ENCODE measurements at regions not wholly inside any gene's neighbourhood (a gene's known extent, or its start where the extent isn't known, plus 50 kb on each side); places are given as distances from the start of the nearest gene placed in this dataset.
"Not testable (repeated sequence)": the region's sequence is repeated elsewhere in the genome, so short reads cannot be mapped to it uniquely, and the experiment has no call there.

DNA sequence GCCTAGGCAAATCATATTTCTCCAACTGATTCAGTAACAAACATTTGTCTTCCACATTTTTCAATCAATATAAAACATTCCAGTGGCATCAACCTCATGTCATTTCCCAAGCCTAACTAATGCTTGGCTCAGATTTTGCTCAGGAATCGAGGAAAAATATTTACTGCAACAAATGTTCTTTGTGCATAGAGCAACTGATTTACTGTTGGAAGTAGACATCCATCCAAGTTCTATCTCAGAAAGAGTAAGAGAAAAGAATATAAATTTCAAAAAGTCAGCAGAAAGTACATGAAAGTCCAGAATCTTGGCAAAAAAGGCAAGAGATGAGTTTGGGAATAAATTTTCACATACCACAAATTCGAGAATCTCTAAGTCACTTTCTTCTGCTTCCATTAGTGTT lies 2245.0 kb upstream of the RAG2 start:
- DNase-seq: no peak

DNA sequence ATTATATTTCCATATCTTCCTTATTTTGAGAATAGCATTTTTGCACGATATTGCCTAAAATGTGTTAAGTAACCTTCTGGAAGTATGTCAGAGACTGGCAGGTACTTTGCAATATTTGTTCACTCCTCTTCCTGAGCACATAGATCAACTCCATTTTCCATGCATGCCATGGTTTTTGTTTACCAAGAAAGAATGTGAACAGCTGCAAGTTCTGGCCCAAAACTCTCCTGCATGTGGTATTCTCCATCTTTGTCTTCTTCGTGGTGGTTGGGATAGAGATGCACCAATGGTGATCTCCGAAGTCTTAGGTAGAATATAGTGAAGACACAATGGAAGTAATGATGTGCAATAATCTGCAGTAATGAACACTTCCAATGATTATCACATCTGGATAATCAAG lies 2241.0 kb upstream of the RAG2 start:
- DNase-seq: no peak

DNA sequence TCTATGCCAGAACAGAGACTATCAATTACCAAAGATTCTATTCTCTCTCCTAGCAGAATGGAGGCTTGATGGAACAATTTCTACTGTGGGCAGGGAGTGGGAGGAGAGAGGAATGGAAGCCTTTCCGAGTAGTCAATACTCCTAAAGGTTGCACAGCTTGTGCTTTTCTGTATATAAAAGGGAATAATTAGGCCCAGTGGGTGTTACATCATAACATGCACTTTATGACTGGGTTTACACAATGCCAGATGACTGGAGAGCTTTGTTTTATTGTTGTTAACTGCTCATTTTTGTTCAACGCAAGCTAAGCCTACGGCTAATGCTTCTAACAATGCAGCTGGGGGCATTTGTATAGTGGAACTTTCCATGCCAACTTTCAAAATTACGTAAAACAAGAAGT lies 2237.9 kb upstream of the RAG2 start:
- DNase-seq: no peak

DNA sequence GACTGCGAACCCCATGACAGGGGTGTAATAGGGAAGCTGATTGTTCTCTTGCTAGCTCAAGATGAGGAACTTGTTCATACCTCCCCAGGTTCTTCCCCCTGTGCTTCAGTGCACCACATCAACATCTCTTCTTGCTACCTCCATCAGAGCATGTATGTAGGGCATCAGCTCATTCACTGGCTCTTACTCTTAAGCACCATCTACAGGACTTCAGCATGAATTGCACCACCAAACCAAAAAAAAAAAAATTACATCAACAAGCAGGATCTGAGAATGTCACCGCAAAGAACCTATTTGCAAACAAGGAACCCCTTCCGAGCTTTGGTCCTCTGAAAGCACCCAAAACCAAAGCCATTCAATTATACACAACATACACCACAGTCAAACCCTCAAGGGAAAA lies 2226.5 kb upstream of the RAG2 start:
- DNase-seq: peak; percentile 66

DNA sequence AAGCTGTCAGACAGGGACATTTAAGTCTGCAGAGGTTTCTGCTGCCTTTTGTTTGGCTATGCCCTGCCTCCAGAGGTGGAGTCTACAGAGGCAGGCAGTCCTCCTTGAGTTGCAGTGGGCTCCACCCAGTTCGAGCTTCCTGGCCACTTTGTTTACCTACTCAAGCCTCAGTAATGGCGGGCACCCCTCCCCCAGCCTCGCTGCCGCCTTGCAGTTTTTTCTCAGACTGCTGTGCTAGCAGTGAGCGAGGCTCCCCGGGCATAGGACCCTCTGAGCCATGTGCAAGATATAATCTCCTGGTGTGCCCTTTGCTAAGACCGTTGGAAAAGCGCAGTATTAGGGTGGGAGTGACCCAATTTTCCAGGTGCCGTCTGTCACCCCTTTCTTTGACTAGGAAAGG lies 2223.8 kb upstream of the RAG2 start:
- not testable (repeated sequence) for DNase-seq

DNA sequence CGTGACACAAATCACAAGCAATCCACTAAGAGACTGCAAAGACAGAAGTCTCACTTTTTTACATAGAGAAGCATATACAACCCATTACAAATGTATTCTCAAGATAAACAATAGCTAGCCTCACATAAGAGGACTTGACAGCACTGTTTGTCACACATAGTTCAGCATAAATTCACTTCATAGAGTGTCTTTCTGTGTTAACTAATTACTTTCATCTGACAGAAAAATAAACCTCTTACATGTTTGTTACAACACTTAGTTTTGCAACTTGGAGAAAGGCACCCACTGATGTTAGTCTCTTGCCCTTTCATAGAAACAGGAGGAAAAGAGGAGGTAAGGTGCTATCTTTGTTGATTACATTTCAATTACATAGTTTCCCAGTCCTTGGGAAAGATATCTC lies 2221.9 kb upstream of the RAG2 start:
- no peak for DNase-seq

DNA sequence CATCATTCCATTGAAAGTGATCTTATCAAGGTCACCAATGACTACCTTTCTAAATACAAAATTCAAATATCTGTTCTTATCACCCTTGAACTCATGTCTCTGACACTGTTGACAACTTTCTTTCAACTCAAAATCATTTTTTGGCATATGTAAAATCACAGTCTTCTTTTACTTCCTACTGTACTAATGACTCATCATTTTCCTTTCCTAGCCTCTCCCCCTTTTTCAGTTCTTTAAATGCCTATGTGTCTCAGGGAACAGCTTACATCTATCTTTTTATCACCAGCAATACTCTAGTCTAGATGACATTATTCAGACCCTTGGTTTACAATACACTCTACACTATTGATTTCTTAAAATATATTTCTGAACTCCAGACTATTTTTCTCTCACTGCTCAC lies 2220.7 kb upstream of the RAG2 start:
- no peak for DNase-seq

DNA sequence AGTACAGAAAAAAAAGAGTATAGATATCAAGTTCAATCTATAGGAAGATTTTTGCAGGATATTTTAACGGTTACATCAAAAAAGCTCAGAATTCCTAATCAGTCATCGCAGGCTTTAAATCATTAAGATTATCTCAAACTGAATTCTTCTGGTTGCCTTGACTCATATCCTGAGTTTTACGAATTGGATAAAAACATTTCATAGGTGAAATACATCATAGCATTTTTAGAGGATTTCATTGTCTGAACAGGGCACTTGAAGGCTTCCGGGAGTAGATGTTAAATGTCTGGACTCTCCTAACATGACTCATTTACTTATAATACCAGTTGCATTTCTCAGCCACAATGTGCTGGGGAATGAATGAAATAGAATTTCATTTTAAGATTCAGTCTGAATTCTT lies 2216.6 kb upstream of the RAG2 start:
- DNase-seq: no peak

DNA sequence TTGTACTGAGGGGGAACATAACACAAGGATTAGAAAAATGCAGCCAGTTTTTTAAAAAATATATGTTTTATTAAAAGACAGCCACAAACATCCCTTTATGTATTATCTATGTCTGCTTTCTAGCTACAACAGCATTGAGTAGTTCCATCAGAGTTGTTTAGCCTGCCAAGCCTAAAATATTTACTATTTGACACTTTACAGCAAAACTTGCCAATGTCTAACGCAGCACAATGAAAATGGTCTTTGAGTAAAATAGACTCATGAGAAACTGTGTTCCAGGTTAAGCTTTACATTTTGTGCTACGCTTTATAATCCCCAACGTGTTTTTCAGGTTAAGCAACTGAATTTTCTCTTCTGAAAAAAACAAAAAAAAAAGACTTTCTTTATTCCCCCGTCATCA lies 2211.5 kb upstream of the RAG2 start:
- no peak for DNase-seq

DNA sequence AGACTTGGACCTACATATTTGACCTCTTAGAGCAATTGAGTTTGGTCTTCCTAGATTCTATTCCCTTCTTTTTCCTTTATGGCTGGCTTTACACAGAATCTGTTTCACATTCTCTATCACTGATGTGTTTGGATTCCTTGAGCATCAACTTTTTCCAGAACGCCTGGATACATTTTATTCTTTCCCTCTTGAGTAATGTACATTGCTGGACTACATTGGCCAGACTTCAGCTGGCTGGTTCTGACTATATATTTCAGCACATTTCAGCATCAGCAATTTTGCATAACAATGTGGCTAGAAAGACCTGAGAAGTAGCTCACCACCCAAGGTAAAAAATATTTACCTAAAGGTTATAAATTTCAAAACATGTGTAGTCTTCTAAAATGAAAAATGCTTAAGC lies 2198.2 kb upstream of the RAG2 start:
- DNase-seq: no peak

DNA sequence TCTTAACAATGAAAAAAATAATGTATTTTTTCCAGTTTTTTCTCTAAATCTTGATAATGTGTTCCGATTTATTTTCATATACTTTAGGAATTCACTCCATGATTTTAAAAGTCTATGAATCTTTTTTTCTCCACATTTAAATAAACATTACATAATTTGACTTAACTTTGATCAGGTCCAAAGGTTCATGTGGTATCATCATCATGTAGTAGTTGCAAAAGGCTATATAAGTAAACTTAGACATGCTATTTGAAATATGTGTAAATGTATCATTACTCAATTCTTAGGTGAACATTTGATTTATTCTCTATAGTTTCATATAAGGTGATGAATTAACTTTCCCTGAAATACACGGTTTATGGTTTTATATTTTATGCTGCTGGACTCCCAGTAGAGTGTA lies 2197.0 kb upstream of the RAG2 start:
- DNase-seq: no peak

DNA sequence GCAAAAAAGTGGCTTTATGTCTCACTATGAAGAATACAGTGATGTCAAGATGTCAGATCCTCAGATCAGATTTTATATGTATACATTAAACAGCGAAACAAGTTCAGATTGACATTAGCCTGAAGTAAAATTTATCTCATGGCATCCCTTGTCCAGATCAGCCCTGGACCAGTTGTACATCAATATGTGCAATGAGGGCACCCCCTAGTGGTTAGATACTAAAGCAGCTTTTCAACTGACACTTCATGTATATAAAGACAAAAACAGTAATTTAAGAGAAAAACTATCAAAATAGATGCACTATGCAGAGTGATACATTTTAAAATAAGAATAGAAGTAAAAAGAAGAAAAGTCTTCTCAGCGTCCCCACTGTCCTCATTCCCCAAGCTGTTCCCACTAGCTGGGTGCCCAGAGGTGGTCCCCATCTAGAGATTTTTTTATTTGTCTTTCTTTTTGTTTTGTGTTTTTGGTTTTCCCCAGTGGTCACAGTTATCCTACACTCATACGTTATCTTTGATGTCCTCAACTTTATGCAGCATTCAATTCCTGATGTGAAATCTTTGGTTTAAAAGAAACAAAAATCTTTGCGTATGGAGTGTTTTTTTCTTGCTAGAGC lies 2193.4 kb upstream of the RAG2 start:
- DNase-seq: peak; percentile 82

DNA sequence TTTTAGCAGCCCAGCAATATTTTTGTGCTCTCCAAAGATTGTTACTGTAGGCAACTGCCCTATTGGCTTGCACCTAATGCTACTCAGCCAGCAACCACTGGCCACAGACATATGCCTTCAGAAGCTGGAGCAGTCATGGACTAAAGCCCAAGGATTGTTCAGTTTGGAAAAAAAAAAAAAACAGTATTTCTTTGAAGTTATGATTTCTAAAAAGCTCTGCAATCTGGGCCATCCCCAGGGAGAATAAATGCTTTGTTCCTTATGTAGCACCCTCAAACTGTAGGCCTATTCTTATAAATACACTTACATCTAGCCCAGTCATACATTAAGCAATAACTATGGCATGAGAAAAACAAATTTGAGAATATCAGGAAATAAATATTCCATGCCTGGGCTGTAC lies 2190.5 kb upstream of the RAG2 start:
- no peak for DNase-seq

DNA sequence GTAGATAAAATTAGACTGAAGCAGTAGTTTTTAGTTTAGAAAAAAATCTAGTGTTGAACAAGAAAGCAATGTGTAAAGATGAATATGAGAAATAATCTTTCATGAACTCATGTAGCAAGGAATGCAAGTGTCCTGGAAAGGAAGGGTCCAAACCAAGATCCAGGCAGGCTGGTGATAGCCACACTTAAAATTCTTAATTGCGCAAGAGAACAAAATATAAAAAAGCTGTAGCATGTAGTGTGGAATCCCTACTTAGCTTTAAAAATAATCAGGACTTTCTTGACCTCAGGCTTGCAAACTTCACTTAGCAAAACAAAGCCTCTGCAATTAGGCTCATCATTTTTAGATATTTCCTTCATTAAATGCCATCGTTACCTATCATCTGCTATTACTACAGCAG lies 2186.1 kb upstream of the RAG2 start:
- no peak for DNase-seq

DNA sequence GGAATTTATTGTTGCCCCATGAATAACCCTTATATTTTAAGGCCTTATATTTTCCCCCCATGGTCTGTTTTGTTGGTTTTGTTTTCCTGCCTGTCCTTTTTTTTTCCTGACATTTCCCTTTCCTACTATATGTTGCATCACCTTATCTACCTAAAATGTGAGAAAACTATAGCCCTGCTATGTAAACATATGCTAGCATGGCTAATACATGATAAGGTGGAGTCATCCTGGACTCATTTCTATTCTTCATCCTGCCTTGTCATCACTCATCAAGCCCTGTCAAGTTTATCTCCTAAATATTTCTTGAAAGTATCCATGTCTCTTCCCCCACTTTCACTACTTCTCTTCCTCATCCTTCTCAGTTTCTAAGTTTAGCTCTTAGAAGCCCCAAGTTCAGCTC lies 2168.8 kb upstream of the RAG2 start:
- no peak for DNase-seq

DNA sequence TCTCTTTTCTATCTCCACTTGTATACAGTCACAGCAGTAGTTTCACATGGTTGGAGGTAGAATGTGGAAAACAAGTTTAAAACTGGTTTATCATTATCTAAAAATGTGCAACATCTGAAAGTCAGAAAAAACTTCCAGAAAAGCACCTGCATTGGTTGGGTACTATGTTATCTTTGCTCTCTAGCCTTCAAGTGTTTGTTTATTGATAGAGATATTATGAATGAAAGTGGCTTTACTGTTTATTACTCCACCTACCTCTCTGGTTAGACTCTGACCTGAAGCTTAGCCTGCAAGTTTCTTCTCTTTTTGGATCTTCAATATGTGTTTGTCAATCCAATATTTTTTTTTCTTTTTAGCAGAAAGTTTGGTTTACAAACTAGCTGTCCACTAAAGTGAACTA lies 2161.4 kb upstream of the RAG2 start:
- peak; percentile 19 for DNase-seq

DNA sequence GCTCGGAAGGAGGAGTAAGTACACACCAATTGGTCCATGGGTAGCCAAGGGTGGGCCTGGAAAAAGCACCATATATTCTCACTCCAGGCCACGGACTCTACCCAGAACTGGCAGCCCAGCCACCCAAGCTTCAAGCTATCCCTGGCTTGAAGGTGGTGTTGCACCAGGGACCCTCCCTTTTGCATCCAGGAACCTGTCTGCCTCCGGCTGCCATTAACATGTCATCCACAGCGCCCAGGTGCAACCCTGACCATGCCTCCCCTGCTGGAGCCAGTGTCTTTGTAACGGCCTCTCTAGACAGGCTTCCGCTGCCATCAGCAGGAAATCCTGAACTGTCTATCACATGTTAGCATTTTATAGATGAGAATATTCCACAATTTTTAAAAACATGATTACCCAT lies 2158.5 kb upstream of the RAG2 start:
- no peak for DNase-seq

DNA sequence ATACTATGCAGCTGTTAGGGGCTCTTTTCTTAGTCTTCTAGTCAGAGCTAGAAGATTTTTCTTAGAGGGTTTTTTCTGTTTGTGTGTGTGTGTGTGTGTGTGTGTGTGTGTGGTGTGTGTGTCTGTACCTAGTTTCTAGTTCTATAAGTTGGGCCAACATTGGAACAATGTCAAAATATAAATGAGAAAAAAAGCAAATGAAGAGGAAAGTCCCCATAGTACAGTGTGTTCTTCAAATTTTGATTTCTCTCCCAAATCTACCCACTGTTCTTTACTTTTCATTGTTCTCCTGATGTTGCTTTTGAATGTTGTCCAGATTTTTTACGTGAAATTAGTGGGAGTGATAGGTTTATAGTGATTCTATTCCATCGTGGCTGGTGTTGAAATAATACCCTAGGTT lies 2153.4 kb upstream of the RAG2 start:
- DNase-seq: no peak

DNA sequence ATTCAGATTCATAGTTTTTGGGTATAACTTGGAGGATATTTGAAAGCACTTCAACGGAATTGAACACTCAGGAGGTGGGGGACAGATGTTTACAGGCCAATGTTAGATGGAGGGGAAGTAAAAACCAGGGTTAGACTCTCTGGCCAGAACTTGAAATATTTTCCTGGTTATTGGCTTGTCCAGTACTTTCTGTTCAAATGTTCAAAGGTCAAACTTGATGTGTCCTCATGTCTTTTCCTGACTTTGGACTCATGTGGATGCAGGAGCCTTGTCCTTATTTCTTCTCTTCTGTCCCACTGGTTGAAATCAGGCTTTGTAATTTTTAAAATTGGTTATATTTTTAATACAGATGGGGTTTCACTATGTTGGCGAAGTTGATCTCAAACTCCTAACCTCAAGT lies 2148.5 kb upstream of the RAG2 start:
- not testable (repeated sequence) for DNase-seq

DNA sequence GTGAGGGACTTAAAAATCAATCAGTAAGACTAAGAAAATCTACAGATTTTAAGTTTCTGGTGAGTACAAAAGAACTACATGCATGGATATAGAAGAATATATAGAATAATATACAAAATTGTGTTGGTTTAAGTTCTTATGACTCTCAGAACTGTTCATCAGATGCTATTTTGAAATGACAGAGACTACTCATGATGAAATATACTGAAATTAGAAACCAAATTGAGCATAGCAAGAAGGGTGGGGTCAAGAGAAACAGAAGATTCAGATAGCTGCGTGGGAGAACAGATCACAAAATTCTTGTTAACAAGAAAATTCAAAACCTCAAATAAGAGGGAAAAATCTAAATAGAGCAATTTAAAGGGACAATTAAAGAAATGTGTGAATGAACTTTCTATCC lies 2125.3 kb upstream of the RAG2 start:
- DNase-seq: no peak

DNA sequence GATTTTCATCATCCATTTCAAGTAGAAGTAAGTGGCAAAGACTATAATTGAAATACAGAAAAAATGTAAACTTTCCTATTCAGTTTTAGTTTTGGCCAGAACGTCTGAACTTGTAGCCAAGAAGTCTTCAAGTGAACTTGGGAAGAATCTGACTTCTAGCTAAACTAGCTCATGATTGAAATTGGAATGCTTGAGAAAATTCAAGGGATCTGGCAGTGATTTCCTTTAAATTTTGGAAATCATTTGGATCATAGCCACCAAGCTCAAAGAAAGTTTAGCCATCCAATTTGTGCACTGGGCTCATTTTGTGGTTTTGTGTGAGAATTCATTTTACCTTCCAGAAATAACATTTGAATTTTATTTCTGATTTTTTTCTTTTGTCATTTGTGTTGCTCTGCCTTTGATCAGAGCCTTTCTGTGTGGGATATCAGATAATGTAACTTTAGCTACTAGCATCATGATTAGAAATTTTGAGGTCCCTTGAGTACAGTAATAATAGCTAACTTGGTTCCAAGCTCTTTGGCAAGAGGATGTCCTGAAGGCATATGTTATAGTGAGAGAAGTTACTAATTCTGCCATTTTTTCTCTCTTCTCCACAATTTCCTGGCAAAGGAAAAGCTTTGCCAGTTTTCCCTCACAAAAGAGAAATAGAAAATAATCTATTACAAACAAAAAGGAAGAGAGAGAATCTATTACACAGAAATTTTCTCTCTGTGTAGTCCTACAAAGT lies 2123.7 kb upstream of the RAG2 start:
- DNase-seq: no peak

DNA sequence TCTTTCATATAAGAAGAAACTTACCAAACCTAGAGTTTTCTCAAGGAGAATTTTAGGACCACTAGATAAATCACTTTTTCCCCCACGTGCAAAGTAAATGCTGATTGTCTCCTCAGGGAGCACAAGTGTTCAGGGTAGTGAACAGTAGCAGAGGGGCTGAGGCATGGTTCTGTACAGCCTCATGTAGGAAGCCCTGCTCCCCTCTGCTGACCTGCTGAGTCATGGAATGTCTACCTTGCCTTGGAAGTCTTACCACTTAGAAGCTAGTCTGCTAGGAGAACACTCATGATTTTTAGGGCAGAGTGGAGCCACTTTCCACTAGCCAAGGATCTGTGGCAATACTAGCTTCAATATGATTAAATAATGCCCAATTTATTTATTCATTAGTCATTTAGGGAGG lies 2120.6 kb upstream of the RAG2 start:
- peak; percentile 37 for DNase-seq

DNA sequence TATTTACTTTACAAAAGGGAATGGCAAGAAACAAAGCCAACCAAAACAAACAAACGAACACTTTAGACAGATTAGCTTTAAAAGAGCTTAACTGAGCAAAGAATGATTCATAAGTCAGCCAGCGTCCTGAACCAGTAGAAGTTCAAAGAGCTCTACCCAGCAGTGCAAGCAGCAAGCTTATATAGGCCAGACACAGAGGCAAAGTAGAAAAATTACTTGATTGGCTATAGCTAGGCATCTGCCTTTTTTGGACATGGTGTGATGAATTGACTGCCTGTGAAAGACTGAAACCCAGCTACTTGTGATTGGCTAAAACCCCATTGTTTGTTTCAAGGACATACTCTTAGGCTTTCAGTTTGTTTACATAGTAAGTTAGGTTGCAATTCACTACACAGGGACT lies 2120.0 kb upstream of the RAG2 start:
- DNase-seq: peak; percentile 84

DNA sequence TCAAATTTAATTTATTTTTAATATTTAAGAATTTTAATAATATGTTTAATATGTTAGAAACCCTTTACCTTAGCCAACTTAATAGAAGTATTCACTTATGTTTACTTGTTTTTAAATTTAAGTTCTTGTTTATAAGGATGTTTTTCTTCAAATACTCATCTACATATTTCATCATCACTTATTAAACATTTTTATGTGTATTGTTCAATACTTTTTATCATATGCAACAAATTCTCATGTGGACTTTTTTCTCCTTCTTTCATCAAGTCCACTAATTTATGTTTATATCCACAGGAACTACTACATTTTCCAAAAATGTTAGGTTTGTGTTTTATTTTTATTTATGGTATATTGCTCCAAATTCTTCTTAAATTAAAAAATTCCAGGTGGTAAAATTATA lies 2113.1 kb upstream of the RAG2 start:
- no peak for DNase-seq

DNA sequence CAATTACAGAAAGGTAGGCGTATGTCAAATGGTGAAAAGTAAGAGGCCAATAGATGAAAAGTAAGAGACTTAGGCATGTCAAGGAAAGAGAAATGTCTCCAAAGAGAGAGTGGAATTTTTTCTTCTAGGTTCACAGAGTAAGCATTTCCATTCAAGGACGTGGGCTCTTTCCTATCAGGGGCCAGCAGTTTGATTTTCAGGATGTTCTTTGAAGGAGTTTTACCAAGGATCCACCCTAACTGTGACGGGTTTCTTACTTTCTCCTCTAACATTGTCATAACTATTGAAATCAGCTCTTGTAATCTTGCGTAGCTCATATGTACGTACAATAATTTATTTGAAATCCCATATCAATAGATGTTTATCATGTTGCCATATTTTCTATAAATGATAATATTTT lies 2112.2 kb upstream of the RAG2 start:
- no peak for DNase-seq

Measured in DMS53 (cell line).